Panc1 (cell line): ENCODE measurements at regions not wholly inside any gene's neighbourhood (a gene's known extent, or its start where the extent isn't known, plus 50 kb on each side); places are given as distances from the start of the nearest gene placed in this dataset.

Experiments
- POLR2AphosphoS5 ChIP-seq: IDR thresholded peaks from 2 replicates; pipeline ENCODE4 v1.6.1; 2012; ENCODE audit warnings: mild to moderate bottlenecking, low read depth, low read length, moderate library complexity
- SIN3A ChIP-seq: IDR thresholded peaks from 2 replicates; pipeline ENCODE4 v1.6.1; 2012; ENCODE audit warnings: low read depth, mild to moderate bottlenecking, low read length, moderate library complexity, borderline replicate concordance; ENCODE audit not compliant: insufficient read depth
- TF ChIP-seq, protein P1 (sequence below): fragments of 450-650 bp; IDR thresholded peaks from 2 replicates; pipeline ENCODE4 v1.5.1; 2017; ENCODE audit warnings: mild to moderate bottlenecking
- TF ChIP-seq, protein P2 (sequence below), 2 experiments: IDR thresholded peaks; 2 replicates each; pipeline ENCODE4 v1.6.1; 2011 to 2012; ENCODE audit warnings: low read depth in 2 of 2, control low read depth in 1 of 2, low read length in 1 of 2, mild to moderate bottlenecking in 1 of 2, moderate library complexity in 1 of 2; ENCODE audit not compliant: insufficient read depth in 1 of 2

DNA sequence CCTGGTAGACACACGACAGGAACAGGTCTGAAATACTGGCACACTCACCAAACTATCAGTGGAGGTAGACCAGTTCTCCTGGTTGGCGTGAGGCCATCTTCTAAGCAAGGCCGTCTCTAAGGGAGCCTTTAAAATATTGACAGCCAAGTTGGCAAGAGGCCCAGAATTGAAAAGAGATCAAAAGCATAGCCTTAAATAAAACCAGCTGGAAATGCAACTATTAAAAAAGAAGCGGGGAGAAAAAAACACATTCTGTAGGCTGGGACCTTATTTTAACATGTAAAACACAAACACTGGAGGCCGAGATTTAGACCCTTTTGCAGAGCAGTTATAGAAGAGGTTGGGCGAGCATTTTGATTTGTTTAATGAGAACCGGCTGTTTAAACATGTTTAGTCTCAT, 233.0 kb upstream of the CLNK start:
- TF ChIP-seq POLR2AphosphoS5 = no peak
- TF ChIP-seq, protein P1, sequence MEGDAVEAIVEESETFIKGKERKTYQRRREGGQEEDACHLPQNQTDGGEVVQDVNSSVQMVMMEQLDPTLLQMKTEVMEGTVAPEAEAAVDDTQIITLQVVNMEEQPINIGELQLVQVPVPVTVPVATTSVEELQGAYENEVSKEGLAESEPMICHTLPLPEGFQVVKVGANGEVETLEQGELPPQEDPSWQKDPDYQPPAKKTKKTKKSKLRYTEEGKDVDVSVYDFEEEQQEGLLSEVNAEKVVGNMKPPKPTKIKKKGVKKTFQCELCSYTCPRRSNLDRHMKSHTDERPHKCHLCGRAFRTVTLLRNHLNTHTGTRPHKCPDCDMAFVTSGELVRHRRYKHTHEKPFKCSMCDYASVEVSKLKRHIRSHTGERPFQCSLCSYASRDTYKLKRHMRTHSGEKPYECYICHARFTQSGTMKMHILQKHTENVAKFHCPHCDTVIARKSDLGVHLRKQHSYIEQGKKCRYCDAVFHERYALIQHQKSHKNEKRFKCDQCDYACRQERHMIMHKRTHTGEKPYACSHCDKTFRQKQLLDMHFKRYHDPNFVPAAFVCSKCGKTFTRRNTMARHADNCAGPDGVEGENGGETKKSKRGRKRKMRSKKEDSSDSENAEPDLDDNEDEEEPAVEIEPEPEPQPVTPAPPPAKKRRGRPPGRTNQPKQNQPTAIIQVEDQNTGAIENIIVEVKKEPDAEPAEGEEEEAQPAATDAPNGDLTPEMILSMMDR = no peak
- TF ChIP-seq, protein P2, sequence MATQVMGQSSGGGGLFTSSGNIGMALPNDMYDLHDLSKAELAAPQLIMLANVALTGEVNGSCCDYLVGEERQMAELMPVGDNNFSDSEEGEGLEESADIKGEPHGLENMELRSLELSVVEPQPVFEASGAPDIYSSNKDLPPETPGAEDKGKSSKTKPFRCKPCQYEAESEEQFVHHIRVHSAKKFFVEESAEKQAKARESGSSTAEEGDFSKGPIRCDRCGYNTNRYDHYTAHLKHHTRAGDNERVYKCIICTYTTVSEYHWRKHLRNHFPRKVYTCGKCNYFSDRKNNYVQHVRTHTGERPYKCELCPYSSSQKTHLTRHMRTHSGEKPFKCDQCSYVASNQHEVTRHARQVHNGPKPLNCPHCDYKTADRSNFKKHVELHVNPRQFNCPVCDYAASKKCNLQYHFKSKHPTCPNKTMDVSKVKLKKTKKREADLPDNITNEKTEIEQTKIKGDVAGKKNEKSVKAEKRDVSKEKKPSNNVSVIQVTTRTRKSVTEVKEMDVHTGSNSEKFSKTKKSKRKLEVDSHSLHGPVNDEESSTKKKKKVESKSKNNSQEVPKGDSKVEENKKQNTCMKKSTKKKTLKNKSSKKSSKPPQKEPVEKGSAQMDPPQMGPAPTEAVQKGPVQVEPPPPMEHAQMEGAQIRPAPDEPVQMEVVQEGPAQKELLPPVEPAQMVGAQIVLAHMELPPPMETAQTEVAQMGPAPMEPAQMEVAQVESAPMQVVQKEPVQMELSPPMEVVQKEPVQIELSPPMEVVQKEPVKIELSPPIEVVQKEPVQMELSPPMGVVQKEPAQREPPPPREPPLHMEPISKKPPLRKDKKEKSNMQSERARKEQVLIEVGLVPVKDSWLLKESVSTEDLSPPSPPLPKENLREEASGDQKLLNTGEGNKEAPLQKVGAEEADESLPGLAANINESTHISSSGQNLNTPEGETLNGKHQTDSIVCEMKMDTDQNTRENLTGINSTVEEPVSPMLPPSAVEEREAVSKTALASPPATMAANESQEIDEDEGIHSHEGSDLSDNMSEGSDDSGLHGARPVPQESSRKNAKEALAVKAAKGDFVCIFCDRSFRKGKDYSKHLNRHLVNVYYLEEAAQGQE (IDR thresholded peaks at IDR 0.05; ENCODE audit: insufficient read depth in 1 of 2, low read depth in 2 of 2, low read length in 1 of 2) = no peak
- TF ChIP-seq SIN3A = no peak
